Amygdala (tissue), 56 donors: ENCODE measurements at regions not wholly inside any gene's neighbourhood (a gene's known extent, or its start where the extent isn't known, plus 50 kb on each side); places are given as distances from the start of the nearest gene placed in this dataset.

Experiments
- DNase-seq, 56 donors: peaks; one replicate each; lab custom pipeline; 2025; lab: John Stamatoyannopoulos, UW

- DNase-seq: no peak
Measured at GRCh38 chr11:70517988-70518907, 119.9 kb downstream of the CTTN start.

- no peak for DNase-seq
Measured at GRCh38 chr11:70519117-70519516, 120.8 kb downstream of the CTTN start.

GRCh38 chr11:70521475-70522308, 123.4 kb downstream of the CTTN start:
- peak in 29 of 56 donors; percentile 20 to 76 (median 49) for DNase-seq

GRCh38 chr11:70522309-70522592, 123.9 kb downstream of the CTTN start:
- no peak for DNase-seq

GRCh38 chr11:70522593-70523311, 124.4 kb downstream of the CTTN start:
- no peak for DNase-seq

GRCh38 chr11:70523384-70524095, 125.2 kb downstream of the CTTN start:
- DNase-seq: no peak

GRCh38 chr11:70524096-70524922, 126.0 kb downstream of the CTTN start:
- no peak for DNase-seq

- no peak for DNase-seq
Measured at GRCh38 chr11:70525006-70525405, 126.7 kb downstream of the CTTN start.

- no peak for DNase-seq
Measured at GRCh38 chr11:70525466-70525865, 127.1 kb downstream of the CTTN start.

- no peak for DNase-seq
Measured at GRCh38 chr11:70526116-70527045, 128.1 kb downstream of the CTTN start.

GRCh38 chr11:70527046-70527395, 128.7 kb downstream of the CTTN start:
- DNase-seq: no peak

GRCh38 chr11:70527429-70528045, 129.2 kb downstream of the CTTN start:
- DNase-seq: no peak

GRCh38 chr11:70528046-70528793, 129.9 kb downstream of the CTTN start:
- DNase-seq: no peak

- no peak for DNase-seq
Measured at GRCh38 chr11:70528794-70529580, 130.7 kb downstream of the CTTN start.

GRCh38 chr11:70530010-70530409, 131.7 kb downstream of the CTTN start:
- no peak for DNase-seq

GRCh38 chr11:70530629-70531185, 132.4 kb downstream of the CTTN start:
- no peak for DNase-seq
